Activated CD8-positive, alpha-beta T cell treated with anti-CD3 and anti-CD28 coated beads for 36 hours (primary cell): ENCODE measurements at regions not wholly inside any gene's neighbourhood (a gene's known extent, or its start where the extent isn't known, plus 50 kb on each side); places are given as distances from the start of the nearest gene placed in this dataset.

Experiments
- ATAC-seq: fragments of 200-7000 bp; cut with Tn5 transposase; one replicate; pipeline ENCODE4 v1.10.0; 2021; ENCODE audit warnings: mild to moderate bottlenecking, moderate library complexity
- CTCF ChIA-PET: fragments of 350-600 bp; sonication (Branson Sonifier 250); formaldehyde crosslinking; loops from one replicate; lab custom pipeline; 2021; ENCODE audit warnings: antibody characterized with exemption; lab: Charles Lee
- POLR2A ChIA-PET: fragments of 350-600 bp; sonication (Branson Sonifier 250); formaldehyde crosslinking; loops from one replicate; lab custom pipeline; 2021; ENCODE audit warnings: antibody characterized with exemption; lab: Charles Lee
- DNase-seq: peaks from one replicate; pipeline ENCODE4 v3.0.0-alpha.2; 2020
- H3K27ac Mint-ChIP-seq: one replicate; pipeline ENCODE4 v1.8.0; 2021; ENCODE audit warnings: mild to moderate bottlenecking, mixed read lengths
- H3K27me3 Mint-ChIP-seq: one replicate; pipeline ENCODE4 v1.8.0; 2021; ENCODE audit warnings: mixed read lengths
- H3K36me3 Mint-ChIP-seq: one replicate; pipeline ENCODE4 v1.8.0; 2021; ENCODE audit warnings: low read depth, mixed read lengths
- H3K4me1 Mint-ChIP-seq: one replicate; pipeline ENCODE4 v1.8.0; 2021; ENCODE audit warnings: low read depth, mixed read lengths
- H3K4me3 Mint-ChIP-seq: one replicate; pipeline ENCODE4 v1.8.0; 2021; ENCODE audit warnings: mild to moderate bottlenecking, moderate library complexity, mixed read lengths
- H3K9me3 Mint-ChIP-seq: one replicate; pipeline ENCODE4 v1.8.0; 2021; ENCODE audit warnings: mixed read lengths
- CTCF ChIP-seq: fragments of 200-600 bp; IDR thresholded peaks from one replicate; pipeline ENCODE4 v1.8.0; 2022; ENCODE audit warnings: antibody characterized with exemption, mild to moderate bottlenecking
- intact Hi-C: fragments of 100-400 bp; cut with micrococcal nuclease; formaldehyde crosslinking; loops from one replicate; pipeline ENCODE4 v1.10.0; 2022

GRCh38 chr4:186906722-186907121, 183.1 kb upstream of the FAT1 start:
- H3K27me3 Mint-ChIP-seq = no peaks in the 10 kb centered on the region
- no peak for DNase-seq
- H3K4me3 Mint-ChIP-seq = no peak overlapping the region
- no peaks in the 10 kb centered on the region for H3K36me3 Mint-ChIP-seq
- TF ChIP-seq CTCF = no peak
- H3K27ac Mint-ChIP-seq = no peak overlapping the region
- no peak for ATAC-seq
- no peaks in the 10 kb centered on the region for H3K4me1 Mint-ChIP-seq
- ChIA-PET CTCF (no interaction called here), POLR2A (no interaction called here)
- intact Hi-C loops = no loop called here
- H3K9me3 Mint-ChIP-seq = peaks cover 10% of the 10 kb centered on the region

- no peak for TF ChIP-seq CTCF
- Mint-ChIP-seq H3K36me3 (no peaks in the 10 kb centered on the region), H3K4me3 (no peak overlapping the region), H3K9me3 (peaks cover 12% of the 10 kb centered on the region), H3K27me3 (no peaks in the 10 kb centered on the region), H3K27ac (no peak overlapping the region), H3K4me1 (no peaks in the 10 kb centered on the region)
- intact Hi-C loops = no loop called here
- ATAC-seq (no peak), DNase-seq (no peak)
- ChIA-PET CTCF (no interaction called here), POLR2A (no interaction called here)
These were observed 186.7 kb upstream of the FAT1 start for GRCh38 chr4:186910385-186910784.

- ChIA-PET POLR2A (no interaction called here), CTCF (no interaction called here)
- Mint-ChIP-seq H3K9me3 (peaks cover 10% of the 10 kb centered on the region), H3K27me3 (no peaks in the 10 kb centered on the region), H3K27ac (no peak overlapping the region), H3K4me1 (no peaks in the 10 kb centered on the region), H3K36me3 (no peaks in the 10 kb centered on the region), H3K4me3 (no peak overlapping the region)
- ATAC-seq (no peak), DNase-seq (no peak)
- no peak for TF ChIP-seq CTCF
- intact Hi-C loops = no loop called here
These were observed 188.9 kb upstream of the FAT1 start for GRCh38 chr4:186912606-186913005.

- DNase-seq (no peak), ATAC-seq (no peak)
- no peak overlapping the region for H3K4me3 Mint-ChIP-seq
- H3K4me1 Mint-ChIP-seq = no peaks in the 10 kb centered on the region
- ChIA-PET CTCF (no interaction called here), POLR2A (no interaction called here)
- H3K27ac Mint-ChIP-seq = no peak overlapping the region
- no peak for TF ChIP-seq CTCF
- no peaks in the 10 kb centered on the region for H3K36me3 Mint-ChIP-seq
- intact Hi-C loops = no loop called here
- H3K9me3 Mint-ChIP-seq = peaks cover 7% of the 10 kb centered on the region
- no peaks in the 10 kb centered on the region for H3K27me3 Mint-ChIP-seq
These were observed 192.2 kb upstream of the FAT1 start for GRCh38 chr4:186915816-186916215.

- H3K9me3 Mint-ChIP-seq = peaks cover 7% of the 10 kb centered on the region
- H3K36me3 Mint-ChIP-seq = no peaks in the 10 kb centered on the region
- POLR2A ChIA-PET = no interaction called here
- no peak for TF ChIP-seq CTCF
- H3K27ac Mint-ChIP-seq = no peak overlapping the region
- no peak for ATAC-seq
- intact Hi-C loops = no loop called here
- no peak for DNase-seq
- H3K27me3 Mint-ChIP-seq = no peaks in the 10 kb centered on the region
- H3K4me1 Mint-ChIP-seq = no peaks in the 10 kb centered on the region
- H3K4me3 Mint-ChIP-seq = no peak overlapping the region
- CTCF ChIA-PET = no interaction called here
These were observed 193.5 kb upstream of the FAT1 start for GRCh38 chr4:186917136-186917535.
